Ovary (tissue), 3 donors: ENCODE measurements at regions not wholly inside any gene's neighbourhood (a gene's known extent, or its start where the extent isn't known, plus 50 kb on each side); places are given as distances from the start of the nearest gene placed in this dataset.

ENCODE experiments used
- POLR2A ChIP-seq: fragments of 450-650 bp; IDR thresholded peaks from one replicate; pipeline ENCODE4 v1.6.1; 2017; ENCODE audit warnings: antibody characterized with exemption, mild to moderate bottlenecking, moderate library complexity
- TF ChIP-seq, protein P1 (sequence below), 3 donors: fragments of 450-650 bp in 2 of 3; fragments of 200-600 bp in 1 of 3; IDR thresholded peaks; one replicate each; pipeline versions ENCODE4 v1.5.1 to v1.8.0; 2016 to 2022; ENCODE audit warnings: antibody characterized with exemption in 3 of 3, mild to moderate bottlenecking in 1 of 3
- donor health status: DM: no; HTN: no; CAD: no.

DNA sequence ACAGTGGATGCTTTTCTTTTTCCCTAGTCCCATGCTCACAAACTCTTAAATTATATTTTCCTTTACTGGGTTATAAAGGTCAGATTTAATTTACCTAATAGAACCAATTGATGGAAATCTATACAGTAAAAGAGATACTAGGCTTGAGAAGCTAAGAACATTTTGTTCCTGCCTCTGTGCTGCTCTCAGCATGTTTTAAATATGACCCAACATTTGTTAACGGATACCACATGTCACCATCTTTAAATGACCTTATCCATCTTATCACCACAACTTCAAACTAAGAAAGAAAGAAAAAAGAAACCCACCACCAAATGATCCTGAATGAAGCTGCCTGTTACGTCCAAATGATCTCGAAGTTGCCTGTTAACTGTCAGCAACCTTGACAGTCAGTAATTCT lies 334.7 kb upstream of the ZNF608 start:
- TF ChIP-seq POLR2A = no peak
- TF ChIP-seq, protein P1, sequence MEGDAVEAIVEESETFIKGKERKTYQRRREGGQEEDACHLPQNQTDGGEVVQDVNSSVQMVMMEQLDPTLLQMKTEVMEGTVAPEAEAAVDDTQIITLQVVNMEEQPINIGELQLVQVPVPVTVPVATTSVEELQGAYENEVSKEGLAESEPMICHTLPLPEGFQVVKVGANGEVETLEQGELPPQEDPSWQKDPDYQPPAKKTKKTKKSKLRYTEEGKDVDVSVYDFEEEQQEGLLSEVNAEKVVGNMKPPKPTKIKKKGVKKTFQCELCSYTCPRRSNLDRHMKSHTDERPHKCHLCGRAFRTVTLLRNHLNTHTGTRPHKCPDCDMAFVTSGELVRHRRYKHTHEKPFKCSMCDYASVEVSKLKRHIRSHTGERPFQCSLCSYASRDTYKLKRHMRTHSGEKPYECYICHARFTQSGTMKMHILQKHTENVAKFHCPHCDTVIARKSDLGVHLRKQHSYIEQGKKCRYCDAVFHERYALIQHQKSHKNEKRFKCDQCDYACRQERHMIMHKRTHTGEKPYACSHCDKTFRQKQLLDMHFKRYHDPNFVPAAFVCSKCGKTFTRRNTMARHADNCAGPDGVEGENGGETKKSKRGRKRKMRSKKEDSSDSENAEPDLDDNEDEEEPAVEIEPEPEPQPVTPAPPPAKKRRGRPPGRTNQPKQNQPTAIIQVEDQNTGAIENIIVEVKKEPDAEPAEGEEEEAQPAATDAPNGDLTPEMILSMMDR (IDR thresholded peaks at IDR 0.05) = no peak
